HEK293 (cell line): ENCODE measurements at regions not wholly inside any gene's neighbourhood (a gene's known extent, or its start where the extent isn't known, plus 50 kb on each side); places are given as distances from the start of the nearest gene placed in this dataset.

Source experiments
- CTCF ChIA-PET: fragments of 350-600 bp; formaldehyde crosslinking; extraction: SDS; loops from one replicate; lab custom pipeline; 2021; ENCODE audit warnings: antibody characterized with exemption; lab: Yijun Ruan, JAX
- POLR2A ChIA-PET: fragments of 300-600 bp; formaldehyde crosslinking; extraction: SDS; loops from one replicate; lab custom pipeline; 2020; ENCODE audit warnings: antibody characterized with exemption, inconsistent platforms; lab: Yijun Ruan, JAX
- H3K27ac ChIP-seq: fragments of 200-500 bp; sonication (Bioruptor generic); 2 replicates; pipeline ENCODE4 v1.5.1; 2014; ENCODE audit warnings: low read depth, low read length, control low read depth, inconsistent platforms; ENCODE audit errors: extremely low read depth
- H3K36me3 ChIP-seq, 2 experiments: fragments of 200-500 bp in 1 of 2; sonication (Bioruptor generic) in 1 of 2; 1 replicate in 1 of 2; 2 replicates in 1 of 2; pipeline ENCODE4 v1.5.1; 2014 to 2017; ENCODE audit warnings: inconsistent platforms in 2 of 2, low read length in 2 of 2; ENCODE audit not compliant: control insufficient read depth in 2 of 2, insufficient read depth in 1 of 2
- H3K4me1 ChIP-seq: fragments of 200-500 bp; sonication (Bioruptor generic); 2 replicates; pipeline ENCODE4 v1.5.1; 2014; ENCODE audit warnings: mild to moderate bottlenecking, low read length, inconsistent platforms; ENCODE audit not compliant: control insufficient read depth, insufficient read depth
- H3K4me3 ChIP-seq: 2 replicates; pipeline ENCODE4 v1.5.1; 2011; ENCODE audit warnings: low read depth, mild to moderate bottlenecking, control low read depth, low read length, moderate library complexity
- H3K9me3 ChIP-seq: fragments of 200-500 bp; sonication (Bioruptor generic); 2 replicates; pipeline ENCODE4 v1.5.1; 2014; ENCODE audit warnings: low read depth, low read length, inconsistent platforms; ENCODE audit not compliant: control insufficient read depth, insufficient read depth
- MYNN ChIP-seq: fragments of 450-650 bp; formaldehyde crosslinking; IDR thresholded peaks from 2 replicates; pipeline ENCODE4 v1.5.1; 2016; ENCODE audit warnings: missing biosample characterization, missing genetic modification characterization, borderline replicate concordance
- SALL2 ChIP-seq: fragments of 450-650 bp; formaldehyde crosslinking; IDR thresholded peaks from 2 replicates; pipeline ENCODE4 v1.5.0; 2017; ENCODE audit warnings: missing biosample characterization, mild to moderate bottlenecking, missing genetic modification characterization, borderline replicate concordance
- ZBTB20 ChIP-seq: fragments of 450-650 bp; formaldehyde crosslinking; IDR thresholded peaks from 2 replicates; pipeline ENCODE4 v1.5.1; 2016; ENCODE audit warnings: missing biosample characterization, missing genetic modification characterization
- ZBTB21 ChIP-seq: fragments of 450-650 bp; formaldehyde crosslinking; IDR thresholded peaks from 2 replicates; pipeline ENCODE4 v1.5.1; 2017; ENCODE audit warnings: missing biosample characterization, missing genetic modification characterization
- ZNF133 ChIP-seq: fragments of 450-650 bp; formaldehyde crosslinking; IDR thresholded peaks from 2 replicates; pipeline ENCODE4 v1.5.1; 2016; ENCODE audit warnings: missing biosample characterization, missing genetic modification characterization
- ZNF24 ChIP-seq: fragments of 450-650 bp; formaldehyde crosslinking; IDR thresholded peaks from 2 replicates; pipeline ENCODE4 v1.5.1; 2016; ENCODE audit warnings: missing biosample characterization, missing genetic modification characterization
- ZNF274 ChIP-seq, 2 experiments: fragments of 200-500 bp in 1 of 2; fragments of 450-650 bp in 1 of 2; sonication (Bioruptor generic) in 1 of 2; formaldehyde crosslinking in 1 of 2; IDR thresholded peaks; 2 replicates each; pipeline versions ENCODE4 v1.5.1 to v1.6.1; 2014 to 2016; ENCODE audit warnings: borderline replicate concordance in 1 of 2, inconsistent platforms in 1 of 2, low read length in 1 of 2, missing biosample characterization in 1 of 2, missing genetic modification characterization in 1 of 2
- ZNF354C ChIP-seq: fragments of 450-650 bp; formaldehyde crosslinking; IDR thresholded peaks from 2 replicates; pipeline ENCODE4 v1.5.1; 2016; ENCODE audit warnings: missing biosample characterization, missing genetic modification characterization, low read depth, borderline replicate concordance
- ZNF433 ChIP-seq: fragments of 450-650 bp; formaldehyde crosslinking; IDR thresholded peaks from 2 replicates; pipeline ENCODE4 v1.5.1; 2016; ENCODE audit warnings: missing biosample characterization, missing genetic modification characterization, low read depth
- ZNF621 ChIP-seq: fragments of 450-650 bp; formaldehyde crosslinking; IDR thresholded peaks from 2 replicates; pipeline ENCODE4 v1.5.1; 2017; ENCODE audit warnings: missing biosample characterization, missing genetic modification characterization
- ZNF624 ChIP-seq: fragments of 450-650 bp; formaldehyde crosslinking; IDR thresholded peaks from 2 replicates; pipeline ENCODE4 v1.5.1; 2017; ENCODE audit warnings: missing biosample characterization, missing genetic modification characterization
- ZNF626 ChIP-seq: fragments of 450-650 bp; sonication (Bioruptor Pico); formaldehyde crosslinking; IDR thresholded peaks from 2 replicates; pipeline ENCODE4 v1.5.1; 2018; ENCODE audit warnings: missing biosample characterization, missing genetic modification characterization, inconsistent platforms
- ZNF654 ChIP-seq: fragments of 450-650 bp; formaldehyde crosslinking; IDR thresholded peaks from 2 replicates; pipeline ENCODE4 v1.5.1; 2016; ENCODE audit warnings: low read depth, missing biosample characterization, missing genetic modification characterization
- ZSCAN30 ChIP-seq: fragments of 450-650 bp; IDR thresholded peaks from 2 replicates; pipeline ENCODE4 v1.5.1; 2018; ENCODE audit warnings: missing biosample characterization, mild to moderate bottlenecking, missing genetic modification characterization, moderate library complexity
- TF ChIP-seq, protein P1 (sequence below): fragments of 450-650 bp; formaldehyde crosslinking; IDR thresholded peaks from 2 replicates; pipeline ENCODE4 v1.5.1; 2016; ENCODE audit warnings: missing biosample characterization, missing genetic modification characterization

DNA sequence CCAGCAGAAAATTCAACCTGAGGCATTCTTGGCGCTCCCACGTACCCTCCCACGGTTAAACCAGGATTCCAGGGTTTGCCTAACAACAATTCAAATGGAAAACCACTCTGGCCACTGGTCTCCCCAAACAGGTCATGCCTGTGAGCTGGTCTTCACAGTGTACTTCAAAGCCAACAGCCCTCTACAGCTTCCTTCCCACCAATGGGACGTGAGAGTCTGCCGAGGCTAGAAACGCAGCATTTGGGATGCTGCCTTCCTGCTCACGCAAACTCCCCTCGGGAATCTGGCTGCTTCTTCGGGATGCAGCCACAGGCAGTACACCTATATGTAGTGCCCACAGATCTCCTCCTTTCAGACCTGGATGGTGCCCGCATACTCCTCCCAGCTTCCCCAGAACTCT lies 149.1 kb downstream of the KLHL28 start:
- H3K4me3 ChIP-seq: no peak overlapping the region
- no peaks in the 10 kb centered on the region for H3K4me1 ChIP-seq
- ChIA-PET POLR2A (no interaction called here), CTCF (interaction anchor here (1.9 kb wide), 1 partner anchor 34 kb away, joined by 7 read pairs; no protein-coding TSS in a partner anchor)
- no peak overlapping the region for H3K27ac ChIP-seq
- no peak for TF ChIP-seq ZNF133
- no peak for TF ChIP-seq ZNF626
- no peak for TF ChIP-seq ZNF433 (tag by site-specific recombination)
- TF ChIP-seq ZNF274 (IDR thresholded peaks at IDR 0.05; ENCODE audit: low read length): no peak
- TF ChIP-seq ZNF274 (tag by site-specific recombination; IDR thresholded peaks at IDR 0.05; ENCODE audit: borderline replicate concordance): no peak
- no peak for TF ChIP-seq ZBTB20 (tag by site-specific recombination)
- TF ChIP-seq ZNF624: no peak
- no peak for TF ChIP-seq ZSCAN30 (tag by site-specific recombination)
- TF ChIP-seq ZNF354C (tag by site-specific recombination): no peak
- TF ChIP-seq ZNF621 (tag by site-specific recombination): no peak
- no peak for TF ChIP-seq ZNF24 (tag by site-specific recombination)
- no peaks in the 10 kb centered on the region for H3K9me3 ChIP-seq
- no peaks in the 10 kb centered on the region for H3K36me3 ChIP-seq

DNA sequence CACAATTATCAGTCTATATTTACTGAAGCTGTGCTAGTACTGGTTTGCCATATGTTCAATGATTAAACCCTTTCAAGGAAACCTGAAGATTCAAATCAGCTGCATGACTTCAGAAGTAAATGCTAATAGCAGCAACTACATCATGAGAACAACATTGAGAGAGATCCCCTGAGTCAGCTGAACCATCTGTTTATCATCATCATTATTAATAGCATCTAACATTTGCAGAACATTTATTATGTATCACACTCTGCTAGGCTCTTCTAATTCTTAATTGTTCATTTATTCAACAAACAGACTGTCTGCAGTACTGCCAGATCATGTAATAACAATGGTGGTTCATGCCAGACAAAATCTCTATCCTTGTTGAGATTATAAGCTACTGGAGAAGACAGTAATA lies 157.4 kb downstream of the KLHL28 start:
- TF ChIP-seq, protein P1, sequence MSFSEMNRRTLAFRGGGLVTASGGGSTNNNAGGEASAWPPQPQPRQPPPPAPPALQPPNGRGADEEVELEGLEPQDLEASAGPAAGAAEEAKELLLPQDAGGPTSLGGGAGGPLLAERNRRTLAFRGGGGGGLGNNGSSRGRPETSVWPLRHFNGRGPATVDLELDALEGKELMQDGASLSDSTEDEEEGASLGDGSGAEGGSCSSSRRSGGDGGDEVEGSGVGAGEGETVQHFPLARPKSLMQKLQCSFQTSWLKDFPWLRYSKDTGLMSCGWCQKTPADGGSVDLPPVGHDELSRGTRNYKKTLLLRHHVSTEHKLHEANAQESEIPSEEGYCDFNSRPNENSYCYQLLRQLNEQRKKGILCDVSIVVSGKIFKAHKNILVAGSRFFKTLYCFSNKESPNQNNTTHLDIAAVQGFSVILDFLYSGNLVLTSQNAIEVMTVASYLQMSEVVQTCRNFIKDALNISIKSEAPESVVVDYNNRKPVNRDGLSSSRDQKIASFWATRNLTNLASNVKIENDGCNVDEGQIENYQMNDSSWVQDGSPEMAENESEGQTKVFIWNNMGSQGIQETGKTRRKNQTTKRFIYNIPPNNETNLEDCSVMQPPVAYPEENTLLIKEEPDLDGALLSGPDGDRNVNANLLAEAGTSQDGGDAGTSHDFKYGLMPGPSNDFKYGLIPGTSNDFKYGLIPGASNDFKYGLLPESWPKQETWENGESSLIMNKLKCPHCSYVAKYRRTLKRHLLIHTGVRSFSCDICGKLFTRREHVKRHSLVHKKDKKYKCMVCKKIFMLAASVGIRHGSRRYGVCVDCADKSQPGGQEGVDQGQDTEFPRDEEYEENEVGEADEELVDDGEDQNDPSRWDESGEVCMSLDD: no peak
- TF ChIP-seq ZBTB21 (tag by site-specific recombination): no peak
- ChIA-PET CTCF (interaction anchor here (0.8 to 0.9 kb wide), 2 partner anchors 16 to 18 kb away, joined by 3 read pairs; no protein-coding TSS in a partner anchor), POLR2A (no interaction called here)
- no peak overlapping the region for H3K27ac ChIP-seq
- H3K4me1 ChIP-seq: no peaks in the 10 kb centered on the region
- H3K4me3 ChIP-seq: no peak overlapping the region
- H3K36me3 ChIP-seq: no peaks in the 10 kb centered on the region
- no peaks in the 10 kb centered on the region for H3K9me3 ChIP-seq

DNA sequence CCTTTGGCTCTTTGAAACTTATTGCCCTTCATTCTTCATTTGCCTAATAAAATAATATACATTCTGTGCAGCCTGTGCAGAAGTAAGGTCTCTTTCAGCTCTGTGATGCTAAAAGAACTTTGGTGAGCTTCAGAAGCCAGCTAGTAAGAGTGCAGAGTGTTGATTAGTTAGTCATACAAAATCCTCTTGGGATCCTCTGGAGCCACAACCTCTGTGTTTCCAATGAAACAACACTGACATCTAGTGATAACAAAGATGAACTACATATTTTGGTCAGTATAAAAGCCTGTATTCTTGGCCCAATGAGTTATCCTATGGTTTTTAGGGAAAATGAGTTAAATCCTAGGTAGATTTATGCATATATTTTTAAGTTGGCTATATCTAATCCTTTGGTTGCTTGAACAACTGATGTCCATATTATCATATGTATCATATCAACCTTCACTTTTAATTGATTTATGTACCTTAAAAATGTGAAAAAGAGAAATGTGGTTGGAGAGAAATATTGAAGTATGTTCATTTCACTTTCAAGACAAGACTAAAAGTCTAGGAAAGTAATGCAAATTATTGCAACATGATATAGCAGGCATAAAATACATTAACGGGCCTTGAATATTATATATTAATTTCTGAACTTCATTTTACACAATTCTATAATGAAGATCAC lies 158.4 kb downstream of the KLHL28 start:
- no peaks in the 10 kb centered on the region for H3K9me3 ChIP-seq
- H3K36me3 ChIP-seq: no peaks in the 10 kb centered on the region
- H3K4me1 ChIP-seq: no peaks in the 10 kb centered on the region
- TF ChIP-seq MYNN (no peak), SALL2 (no peak), ZNF654 (tag by site-specific recombination) (peak; percentile 84)
- no peak overlapping the region for H3K4me3 ChIP-seq
- POLR2A ChIA-PET: no interaction called here
- no peak overlapping the region for H3K27ac ChIP-seq
- CTCF ChIA-PET: interaction anchor here (0.6 to 1.4 kb wide), 5 partner anchors 16 to 583 kb away, joined by 3 to 5 read pairs (median 3); no protein-coding TSS in a partner anchor
